HUES64 (cell line): ENCODE measurements at regions not wholly inside any gene's neighbourhood (a gene's known extent, or its start where the extent isn't known, plus 50 kb on each side); places are given as distances from the start of the nearest gene placed in this dataset.

ENCODE experiments used
- H3K27ac ChIP-seq: 2 replicates; pipeline ENCODE4 v1.7.0; 2013; ENCODE audit warnings: low read depth, low read length, inconsistent platforms
- H3K27me3 ChIP-seq: 2 replicates; pipeline ENCODE4 v1.6.1; 2013; ENCODE audit warnings: mild to moderate bottlenecking, low read length; ENCODE audit not compliant: insufficient read depth
- H3K36me3 ChIP-seq: 2 replicates; pipeline ENCODE4 v1.6.1; 2013; ENCODE audit warnings: mild to moderate bottlenecking, low read length; ENCODE audit not compliant: insufficient read depth
- H3K4me1 ChIP-seq: 2 replicates; pipeline ENCODE4 v1.6.1; 2013; ENCODE audit warnings: mild to moderate bottlenecking, low read length, moderate library complexity; ENCODE audit not compliant: insufficient read depth
- H3K4me3 ChIP-seq: 2 replicates; pipeline ENCODE4 v1.5.1; 2013; ENCODE audit warnings: mild to moderate bottlenecking, low read length, moderate library complexity
- H3K9ac ChIP-seq: 2 replicates; pipeline ENCODE4 v1.6.1; 2013; ENCODE audit warnings: mild to moderate bottlenecking, low read depth, low read length
- H3K9me3 ChIP-seq: 2 replicates; pipeline ENCODE4 v1.6.1; 2013; ENCODE audit warnings: low read depth, low read length; ENCODE audit not compliant: insufficient read depth
- WGBS: fragments of 150-250, 120-280 bp; methylation state at CpG from one replicate; pipeline ENCODE4 v1.1.7; 2013; ENCODE audit warnings: missing lambda C conversion rate; 5-methylcytosine and 5-hydroxymethylcytosine counted together

DNA sequence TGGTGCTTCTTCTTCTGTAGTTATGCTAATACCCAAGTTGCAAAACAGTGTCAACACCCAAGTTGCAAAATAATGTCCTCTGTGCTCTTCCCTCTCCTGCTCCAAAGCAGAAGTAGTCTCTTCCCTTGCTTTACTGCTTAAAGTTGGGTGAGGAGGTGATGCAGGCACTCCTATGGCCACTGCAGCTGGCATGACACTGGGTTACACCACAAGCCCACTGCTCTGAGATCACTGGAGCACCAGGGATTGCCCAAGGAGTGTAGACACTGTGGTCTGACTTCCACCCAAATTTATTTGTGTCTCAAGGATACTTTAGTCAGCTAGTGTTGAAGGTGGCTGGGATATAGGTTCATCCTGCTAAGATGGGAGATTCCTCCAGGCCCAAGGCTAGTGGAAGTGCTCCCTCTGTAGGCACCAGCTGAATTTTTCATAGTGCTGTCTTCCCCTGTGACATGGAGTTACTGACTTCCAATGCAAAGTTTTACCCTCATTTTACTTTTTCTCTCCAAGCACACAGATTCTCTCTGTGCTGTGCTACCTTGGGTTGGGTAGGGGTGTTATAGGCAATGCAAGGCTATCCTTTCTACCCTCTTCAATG lies 196.2 kb upstream of the TENT5D start:
- Histone ChIP-seq H3K36me3 (no peaks in the 10 kb centered on the region), H3K4me3 (no peak overlapping the region), H3K27ac (no peak overlapping the region), H3K9me3 (no peaks in the 10 kb centered on the region), H3K9ac (no peak overlapping the region), H3K27me3 (no peaks in the 10 kb centered on the region), H3K4me1 (no peaks in the 10 kb centered on the region)

DNA sequence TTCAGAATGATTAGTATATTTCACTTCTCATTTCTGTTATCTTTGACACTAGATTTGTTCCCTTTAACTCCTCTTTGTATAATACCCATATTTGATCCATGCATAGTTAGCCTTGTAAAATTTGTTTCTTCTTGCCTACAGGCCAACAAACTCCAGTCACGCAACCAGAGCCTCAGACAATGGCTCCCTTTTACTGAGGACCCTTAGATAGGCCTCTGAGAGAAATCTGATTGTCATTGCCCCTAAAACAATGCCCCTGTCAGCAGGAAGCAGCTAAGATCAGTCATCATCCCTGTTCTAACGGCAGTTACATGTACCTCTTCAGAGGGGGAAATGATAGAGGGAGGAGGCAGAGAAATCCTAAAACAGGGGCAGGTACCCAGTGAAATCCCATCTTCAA lies 190.6 kb upstream of the TENT5D start:
- no peak overlapping the region for H3K27ac ChIP-seq
- no peaks in the 10 kb centered on the region for H3K9me3 ChIP-seq
- 91% methylated on average over 2 of the region's 2 CpGs for WGBS
- no peaks in the 10 kb centered on the region for H3K4me1 ChIP-seq
- no peaks in the 10 kb centered on the region for H3K27me3 ChIP-seq
- H3K4me3 ChIP-seq: no peak overlapping the region
- no peak overlapping the region for H3K9ac ChIP-seq
- H3K36me3 ChIP-seq: no peaks in the 10 kb centered on the region

DNA sequence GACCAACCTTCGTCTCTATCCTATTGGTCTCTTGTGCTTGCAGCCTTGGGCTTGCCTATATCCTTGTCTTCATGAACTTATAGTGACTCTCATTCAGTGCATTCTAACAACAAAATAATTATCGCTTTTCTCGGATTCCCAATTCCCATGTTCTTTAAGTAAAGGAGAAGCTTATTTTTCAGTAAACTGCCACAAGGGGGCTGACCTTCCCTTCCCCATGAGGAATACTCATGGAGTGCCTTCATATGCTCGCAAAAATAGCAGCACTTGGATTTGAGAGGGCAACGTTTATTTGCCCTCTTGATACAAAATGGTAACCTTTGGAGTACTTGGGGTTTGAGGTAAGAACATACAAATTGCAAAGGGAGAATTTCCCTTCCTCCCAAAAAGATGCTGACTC lies 183.2 kb upstream of the TENT5D start:
- no peaks in the 10 kb centered on the region for H3K9me3 ChIP-seq
- no peak overlapping the region for H3K9ac ChIP-seq
- H3K27me3 ChIP-seq: no peaks in the 10 kb centered on the region
- WGBS: 74% methylated on average over 4 of the region's 5 CpGs
- no peaks in the 10 kb centered on the region for H3K4me1 ChIP-seq
- no peak overlapping the region for H3K4me3 ChIP-seq
- H3K27ac ChIP-seq: no peak overlapping the region
- no peaks in the 10 kb centered on the region for H3K36me3 ChIP-seq

DNA sequence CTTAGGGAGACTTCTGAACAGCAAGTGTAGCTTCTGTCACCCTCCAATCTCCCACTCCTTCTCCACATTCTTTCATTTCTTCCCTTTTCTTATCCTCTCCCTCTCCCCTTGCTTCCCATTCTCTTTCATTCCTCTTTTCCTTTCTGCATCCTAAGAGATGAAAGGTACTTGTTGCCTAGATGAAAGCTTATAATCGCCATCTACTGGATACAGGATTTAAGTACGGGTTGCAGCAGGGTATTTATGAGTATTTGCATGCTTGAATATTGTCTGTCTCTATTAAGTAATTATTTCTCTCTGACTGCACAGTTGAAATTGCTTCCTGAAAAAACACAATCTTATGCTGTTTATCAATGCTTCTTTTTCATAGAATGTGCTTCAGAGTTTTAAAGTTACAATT lies 174.0 kb upstream of the TENT5D start:
- Histone ChIP-seq H3K27me3 (no peaks in the 10 kb centered on the region), H3K9ac (no peak overlapping the region), H3K36me3 (no peaks in the 10 kb centered on the region), H3K9me3 (no peaks in the 10 kb centered on the region), H3K27ac (no peak overlapping the region), H3K4me1 (no peaks in the 10 kb centered on the region), H3K4me3 (no peak overlapping the region)
- 68% methylated on average over 2 of the region's 2 CpGs for WGBS

DNA sequence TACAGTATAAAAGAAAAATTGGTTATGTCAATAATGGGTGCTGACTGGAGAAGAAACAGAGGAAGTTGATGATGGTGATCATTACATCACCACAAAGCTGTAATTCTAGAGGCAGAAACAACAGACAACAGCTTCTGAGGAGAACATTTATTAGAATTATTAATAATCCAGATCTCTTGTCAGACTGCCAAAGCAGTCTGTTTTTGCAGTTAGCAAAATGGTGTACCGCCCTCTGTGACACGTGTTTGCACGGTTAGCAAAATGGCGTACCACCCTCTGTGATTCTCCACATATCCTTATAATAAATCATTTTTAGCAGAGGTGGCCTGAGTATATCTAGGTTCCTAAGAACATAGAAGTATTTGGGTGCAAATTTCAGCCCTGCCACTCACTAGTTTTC lies 154.0 kb upstream of the TENT5D start:
- H3K27me3 ChIP-seq: no peaks in the 10 kb centered on the region
- no peaks in the 10 kb centered on the region for H3K36me3 ChIP-seq
- WGBS: 97% methylated on average over 4 of the region's 4 CpGs
- no peak overlapping the region for H3K4me3 ChIP-seq
- H3K9me3 ChIP-seq: no peaks in the 10 kb centered on the region
- no peaks in the 10 kb centered on the region for H3K4me1 ChIP-seq
- no peak overlapping the region for H3K9ac ChIP-seq
- H3K27ac ChIP-seq: no peak overlapping the region

DNA sequence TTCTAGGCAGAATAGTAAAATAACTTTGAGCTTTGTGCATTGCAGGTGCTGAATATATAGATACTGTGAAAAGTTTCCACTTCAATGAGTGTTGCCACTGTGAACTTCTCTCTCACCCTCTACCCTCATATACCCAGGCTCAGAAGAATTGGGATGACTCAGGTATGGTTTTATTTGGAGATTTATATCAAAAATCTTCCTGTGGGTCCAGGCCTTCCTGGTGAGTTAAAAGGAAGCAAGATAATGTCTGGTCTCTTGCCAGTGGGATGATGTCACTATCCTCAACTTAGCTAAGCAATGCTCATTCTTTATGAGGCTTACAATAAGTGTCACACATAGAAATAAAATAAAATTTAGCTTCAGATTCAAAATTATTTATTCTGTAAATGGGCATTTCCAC lies 153.3 kb upstream of the TENT5D start:
- Histone ChIP-seq H3K9ac (no peak overlapping the region), H3K36me3 (no peaks in the 10 kb centered on the region), H3K4me1 (no peaks in the 10 kb centered on the region), H3K27ac (no peak overlapping the region), H3K9me3 (no peaks in the 10 kb centered on the region), H3K4me3 (no peak overlapping the region), H3K27me3 (no peaks in the 10 kb centered on the region)

DNA sequence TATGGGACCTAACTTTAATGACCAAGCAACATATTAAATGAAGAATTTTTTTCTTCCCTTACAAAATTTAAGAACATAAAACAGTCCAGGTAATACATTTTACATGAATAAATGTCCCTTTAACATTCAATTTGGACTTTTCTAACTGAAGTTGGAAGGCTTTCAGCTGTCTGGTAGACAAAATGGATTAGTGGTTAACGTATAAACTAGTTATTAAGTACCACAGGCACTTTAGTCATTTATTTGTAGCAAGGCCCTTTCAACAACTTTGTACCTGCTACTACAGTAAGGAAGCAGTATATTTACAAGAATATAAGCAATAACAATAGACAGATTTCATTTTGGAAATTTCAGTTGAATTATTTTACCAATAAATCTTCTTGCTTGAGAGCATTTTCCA lies 152.5 kb upstream of the TENT5D start:
- Histone ChIP-seq H3K4me3 (no peak overlapping the region), H3K36me3 (no peaks in the 10 kb centered on the region), H3K27me3 (no peaks in the 10 kb centered on the region), H3K4me1 (no peaks in the 10 kb centered on the region), H3K9ac (no peak overlapping the region), H3K27ac (no peak overlapping the region), H3K9me3 (no peaks in the 10 kb centered on the region)
- no CpG with 5 or more reads among the region's 1 CpG for WGBS

DNA sequence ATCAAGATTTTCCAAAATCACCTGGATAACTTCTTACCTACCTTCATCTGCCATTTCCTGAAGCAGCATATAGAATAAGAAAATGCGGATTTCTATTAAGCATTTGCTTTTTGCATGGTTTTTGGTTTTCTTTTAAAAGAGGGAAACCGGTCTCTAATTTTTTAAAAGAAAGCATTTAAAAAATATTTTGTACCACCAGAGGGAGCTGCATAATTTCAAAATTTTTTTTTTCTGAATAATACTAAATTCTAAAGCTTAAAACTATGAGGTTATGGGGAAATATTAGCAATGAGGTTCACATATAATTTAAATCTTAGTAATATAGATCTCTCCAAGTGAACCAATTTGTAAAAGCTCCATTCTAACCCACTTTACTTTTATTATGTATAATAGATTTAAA lies 137.7 kb upstream of the TENT5D start:
- Histone ChIP-seq H3K27ac (no peak overlapping the region), H3K36me3 (no peaks in the 10 kb centered on the region), H3K9ac (no peak overlapping the region), H3K4me1 (no peaks in the 10 kb centered on the region), H3K27me3 (no peaks in the 10 kb centered on the region), H3K9me3 (no peaks in the 10 kb centered on the region), H3K4me3 (no peak overlapping the region)
- no CpG with 5 or more reads among the region's 2 CpGs for WGBS

DNA sequence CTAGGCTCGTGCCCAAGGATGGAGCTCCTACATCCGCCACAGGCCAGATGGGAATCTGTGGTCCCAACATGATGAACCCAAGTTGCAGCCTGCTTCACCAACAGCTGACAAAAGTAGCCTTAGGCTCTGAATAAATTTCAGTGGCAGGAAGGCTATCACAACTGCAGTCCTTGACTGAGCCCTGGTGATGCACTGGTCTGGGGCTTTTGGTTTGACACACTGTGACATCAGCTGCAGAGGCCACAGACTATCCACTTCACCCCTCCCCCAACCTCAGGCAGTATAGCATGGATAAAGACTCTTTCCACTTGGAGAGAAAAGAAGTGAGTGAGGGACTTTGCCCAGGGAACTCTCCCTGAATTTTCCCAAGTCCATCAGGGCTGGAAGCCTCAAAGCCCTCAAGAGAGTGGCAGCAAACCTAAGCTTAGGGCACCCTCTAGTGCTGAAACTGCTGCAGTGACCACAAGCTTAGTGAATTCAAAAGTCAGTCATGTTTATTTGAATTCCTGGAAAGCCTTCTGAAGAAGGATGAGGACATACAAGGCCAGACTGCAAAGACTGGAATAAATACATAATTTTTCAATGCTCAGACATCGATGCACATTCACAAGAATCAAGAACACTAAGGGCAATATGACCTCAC lies 135.0 kb upstream of the TENT5D start:
- Histone ChIP-seq H3K9ac (no peak overlapping the region), H3K4me3 (no peak overlapping the region), H3K27me3 (no peaks in the 10 kb centered on the region), H3K4me1 (no peaks in the 10 kb centered on the region), H3K9me3 (no peaks in the 10 kb centered on the region), H3K36me3 (no peaks in the 10 kb centered on the region), H3K27ac (no peak overlapping the region)
- WGBS: 76% methylated on average over 3 of the region's 3 CpGs

DNA sequence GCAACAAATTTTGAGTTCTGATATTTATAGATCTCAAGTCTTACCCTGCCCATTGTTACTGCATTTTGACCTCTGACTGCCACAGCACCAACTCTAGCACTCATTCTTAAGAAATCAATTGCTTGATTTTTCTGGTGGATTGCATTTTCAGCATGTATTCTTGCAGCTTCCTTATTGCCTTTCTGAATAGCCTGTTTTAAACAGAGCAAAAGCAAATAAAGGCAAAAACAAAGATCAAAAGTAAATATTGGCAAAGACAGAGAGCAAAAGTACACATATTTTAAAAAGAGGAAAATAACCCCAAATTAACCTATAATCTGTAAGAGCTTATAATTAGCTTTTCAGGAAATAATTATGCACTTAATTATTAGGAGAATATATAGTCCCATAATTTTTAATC lies 129.4 kb upstream of the TENT5D start:
- H3K4me1 ChIP-seq: no peaks in the 10 kb centered on the region
- H3K9ac ChIP-seq: no peak overlapping the region
- no peak overlapping the region for H3K27ac ChIP-seq
- no peak overlapping the region for H3K4me3 ChIP-seq
- no peaks in the 10 kb centered on the region for H3K36me3 ChIP-seq
- H3K9me3 ChIP-seq: no peaks in the 10 kb centered on the region
- H3K27me3 ChIP-seq: no peaks in the 10 kb centered on the region

DNA sequence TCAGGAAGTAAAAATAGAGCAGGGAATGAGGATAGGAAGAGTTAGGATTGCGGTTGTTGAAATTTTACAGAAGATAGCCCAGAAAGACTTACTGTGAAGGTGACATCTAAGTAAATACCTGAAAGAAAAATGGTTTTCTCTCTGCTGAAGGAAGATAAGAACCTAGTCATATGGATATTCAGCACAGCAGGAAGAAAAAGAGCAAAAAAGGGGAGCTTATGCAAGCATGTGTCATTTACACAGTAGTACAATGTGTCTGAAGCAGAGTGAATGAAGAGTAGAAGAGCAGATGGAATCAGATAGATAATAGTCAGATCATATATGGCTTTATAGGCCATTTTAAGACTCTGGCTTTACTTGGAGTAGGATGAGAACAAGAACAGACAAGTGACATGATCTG lies 126.9 kb upstream of the TENT5D start:
- Histone ChIP-seq H3K4me1 (no peaks in the 10 kb centered on the region), H3K27me3 (no peaks in the 10 kb centered on the region), H3K9ac (no peak overlapping the region), H3K4me3 (no peak overlapping the region), H3K9me3 (no peaks in the 10 kb centered on the region), H3K36me3 (no peaks in the 10 kb centered on the region), H3K27ac (no peak overlapping the region)
- whole genome bisulfite sequencing: 88% methylated on average over 1 of the region's 1 CpG

DNA sequence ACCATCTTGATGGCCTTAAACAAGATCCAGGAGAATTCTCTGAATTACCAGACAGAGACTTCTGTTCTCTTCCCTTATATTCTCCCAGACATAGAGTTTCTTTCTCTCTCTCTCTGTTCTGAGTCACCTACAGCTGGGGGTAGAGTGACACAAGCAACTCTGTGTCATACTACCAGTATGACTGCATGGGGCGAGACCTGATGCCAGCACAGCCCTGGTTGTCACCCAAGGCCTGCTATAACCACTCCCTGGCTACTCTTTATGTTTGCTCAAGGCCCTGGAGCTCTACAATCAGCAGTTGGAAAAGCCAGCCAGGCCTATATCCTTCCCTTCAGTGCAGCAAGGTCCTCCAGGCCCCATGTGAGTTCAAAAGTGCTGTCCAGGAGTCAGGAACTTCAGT lies 114.2 kb upstream of the TENT5D start:
- Histone ChIP-seq H3K4me1 (no peaks in the 10 kb centered on the region), H3K36me3 (no peaks in the 10 kb centered on the region), H3K4me3 (no peak overlapping the region), H3K27me3 (no peaks in the 10 kb centered on the region), H3K9ac (no peak overlapping the region), H3K9me3 (no peaks in the 10 kb centered on the region), H3K27ac (no peak overlapping the region)
- 89% methylated on average over 1 of the region's 1 CpG for WGBS
